ELR (cell line): ENCODE measurements at regions not wholly inside any gene's neighbourhood (a gene's known extent, or its start where the extent isn't known, plus 50 kb on each side); places are given as distances from the start of the nearest gene placed in this dataset.
A peak's percentile ranks its signal among the peaks of the same experiment; 100 is the strongest.
"Not testable (repeated sequence)": the region's sequence is repeated elsewhere in the genome, so short reads cannot be mapped to it uniquely, and the experiment has no call there.

ENCODE experiments used
- DNase-seq: peaks from one replicate; pipeline ENCODE4 v3.0.0-alpha.2; 2015; ENCODE audit warnings: low read depth

- DNase-seq = no peak
Measured at GRCh38 chr14:26655128-26655527, 57.3 kb upstream of the NOVA1 start.

GRCh38 chr14:26663506-26663905 lies 65.7 kb upstream of the NOVA1 start:
- no peak for DNase-seq

- not testable (repeated sequence) for DNase-seq
Measured at GRCh38 chr14:26678732-26679420, 81.0 kb upstream of the NOVA1 start.

- no peak for DNase-seq
Measured at GRCh38 chr14:26685401-26685800, 87.6 kb upstream of the NOVA1 start.

GRCh38 chr14:26687301-26687837 lies 89.5 kb upstream of the NOVA1 start:
- DNase-seq = no peak

GRCh38 chr14:26694521-26694920 lies 96.7 kb upstream of the NOVA1 start:
- no peak for DNase-seq

- DNase-seq = no peak
Measured at GRCh38 chr14:26702721-26703230, 104.9 kb upstream of the NOVA1 start.

- no peak for DNase-seq
Measured at GRCh38 chr14:26703686-26704366, 106.0 kb upstream of the NOVA1 start.

GRCh38 chr14:26707234-26707633 lies 109.4 kb upstream of the NOVA1 start:
- DNase-seq = no peak

- DNase-seq = no peak
Measured at GRCh38 chr14:26709019-26709418, 111.2 kb upstream of the NOVA1 start.

- DNase-seq = peak; percentile 10
Measured at GRCh38 chr14:26719514-26719913, 121.7 kb upstream of the NOVA1 start.

- DNase-seq = no peak
Measured at GRCh38 chr14:26722258-26722657, 124.4 kb upstream of the NOVA1 start.

GRCh38 chr14:26729851-26730250 lies 132.0 kb upstream of the NOVA1 start:
- no peak for DNase-seq

GRCh38 chr14:26730929-26731618 lies 133.2 kb upstream of the NOVA1 start:
- DNase-seq = no peak

GRCh38 chr14:26735811-26736210 lies 138.0 kb upstream of the NOVA1 start:
- DNase-seq = no peak

- no peak for DNase-seq
Measured at GRCh38 chr14:26738571-26738970, 140.7 kb upstream of the NOVA1 start.

GRCh38 chr14:26741711-26742212 lies 143.9 kb upstream of the NOVA1 start:
- no peak for DNase-seq

- peak; percentile 5 for DNase-seq
Measured at GRCh38 chr14:26743284-26743683, 145.5 kb upstream of the NOVA1 start.

GRCh38 chr14:26744903-26745302 lies 147.1 kb upstream of the NOVA1 start:
- no peak for DNase-seq

- no peak for DNase-seq
Measured at GRCh38 chr14:26761532-26761931, 163.7 kb upstream of the NOVA1 start.

GRCh38 chr14:26765301-26765700 lies 167.5 kb upstream of the NOVA1 start:
- DNase-seq = no peak

GRCh38 chr14:26765768-26766520 lies 168.1 kb upstream of the NOVA1 start:
- peak; percentile 1 for DNase-seq
